GM12878 (cell line): ENCODE measurements at regions not wholly inside any gene's neighbourhood (a gene's known extent, or its start where the extent isn't known, plus 50 kb on each side); places are given as distances from the start of the nearest gene placed in this dataset.

Source experiments
- ATAC-seq: fragments of 200-7000 bp; cut with Tn5 transposase; 3 replicates; pipeline ENCODE4 v1.9.1; 2020; ENCODE audit warnings: mild to moderate bottlenecking, moderate library complexity
- BruUV-seq: library from RNA; stranded (reverse); fragments of 400-500 nt; replicated peaks from 2 replicates; lab custom pipeline; 2021; lab: Mats Ljungman, UMichigan
- CTCF ChIA-PET: fragments of 300-600 bp; sonication (Branson Sonifier 250); formaldehyde crosslinking; extraction: SDS; loops from one replicate; lab custom pipeline; 2021; ENCODE audit warnings: inconsistent platforms; lab: Yijun Ruan, JAX
- POLR2A ChIA-PET: fragments of 350-600 bp; formaldehyde crosslinking; extraction: SDS; loops from one replicate; lab custom pipeline; 2021; ENCODE audit warnings: inconsistent platforms; lab: Charles Lee
- RAD21 ChIA-PET: fragments of 300-600 bp; sonication (Branson Sonifier 250); formaldehyde crosslinking; loops from one replicate; lab custom pipeline; 2023; ENCODE audit warnings: antibody characterized with exemption; ENCODE audit not compliant: unreplicated experiment; lab: Charles Lee
- SMC1A ChIA-PET: fragments of 300-600 bp; sonication (Branson Sonifier 250); formaldehyde crosslinking; loops from one replicate; lab custom pipeline; 2023; ENCODE audit not compliant: unreplicated experiment, uncharacterized antibody; lab: Charles Lee
- DNase-seq: peaks from one replicate; pipeline ENCODE4 v3.0.0-alpha.2; 2011; ENCODE audit warnings: low read depth, low spot score
- FAIRE-seq: peaks from 3 replicates; lab custom pipeline; 2011; peaks lifted over from hg19 to GRCh38; lab: Jason Lieb, UNC
- H2AFZ ChIP-seq: 2 replicates; pipeline ENCODE4 v1.6.0; 2011; ENCODE audit warnings: low read depth, low read length, control low read depth; ENCODE audit not compliant: control insufficient read depth
- H3K27ac ChIP-seq: 2 replicates; pipeline ENCODE4 v1.5.1; 2011; ENCODE audit warnings: control low read depth; ENCODE audit not compliant: control insufficient read depth, insufficient read depth
- H3K27me3 ChIP-seq, 2 experiments: replicated peaks in 1 of 2; 2 replicates each; pipeline versions ENCODE4 v1.6.0 to v1.6.1; 2011; ENCODE audit warnings: low read length in 1 of 2; ENCODE audit not compliant: control insufficient read depth in 2 of 2, insufficient read depth in 2 of 2
- H3K36me3 ChIP-seq, 2 experiments: 2 replicates each; pipeline ENCODE4 v1.5.1; 2011; ENCODE audit warnings: low read length in 1 of 2; ENCODE audit not compliant: control insufficient read depth in 2 of 2, insufficient read depth in 2 of 2
- H3K4me1 ChIP-seq: 2 replicates; pipeline ENCODE4 v1.6.1; 2011; ENCODE audit warnings: mild to moderate bottlenecking, low read length, moderate library complexity, mixed read lengths; ENCODE audit not compliant: control insufficient read depth, insufficient read depth
- H3K4me2 ChIP-seq: 2 replicates; pipeline ENCODE4 v1.6.0; 2011; ENCODE audit warnings: control low read depth; ENCODE audit not compliant: control insufficient read depth, insufficient read depth
- H3K4me3 ChIP-seq: fragments of 200-600 bp; sonication (generic); 2 replicates; pipeline ENCODE4 v1.5.1; 2016
- H3K79me2 ChIP-seq: 2 replicates; pipeline ENCODE4 v1.6.0; 2011; ENCODE audit warnings: low read length; ENCODE audit not compliant: control insufficient read depth, insufficient read depth
- H3K9ac ChIP-seq: 2 replicates; pipeline ENCODE4 v1.8.0; 2011; ENCODE audit warnings: low read length, control low read depth, mixed read lengths; ENCODE audit not compliant: control insufficient read depth, insufficient read depth
- H3K9me3 ChIP-seq: replicated peaks from 3 replicates; pipeline ENCODE4 v1.5.1; 2011; ENCODE audit warnings: mild to moderate bottlenecking, low read length; ENCODE audit not compliant: control insufficient read depth, insufficient read depth
- H4K20me1 ChIP-seq: 2 replicates; pipeline ENCODE4 v1.6.0; 2011; ENCODE audit not compliant: control insufficient read depth, insufficient read depth
- BCL11A ChIP-seq: IDR thresholded peaks from 2 replicates; pipeline ENCODE4 v1.6.1; 2011; ENCODE audit warnings: low read depth, low read length
- BCL3 ChIP-seq: IDR thresholded peaks from 2 replicates; pipeline ENCODE4 v1.6.1; 2011; ENCODE audit warnings: borderline replicate concordance, low read depth, mild to moderate bottlenecking, moderate library complexity, low read length; ENCODE audit not compliant: insufficient read depth, poor library complexity, severe bottlenecking
- KAT2A ChIP-seq: conservative IDR thresholded peaks from 2 replicates; pipeline ENCODE4 v1.6.1; 2011; ENCODE audit warnings: low read depth, low read length; ENCODE audit not compliant: control insufficient read depth
- NFIC ChIP-seq: IDR thresholded peaks from 2 replicates; pipeline ENCODE4 v1.6.1; 2012; ENCODE audit warnings: low read depth, mild to moderate bottlenecking, inconsistent platforms, low read length, moderate library complexity
- NKRF ChIP-seq: fragments of 450-650 bp; conservative IDR thresholded peaks from 2 replicates; pipeline ENCODE4 v1.6.1; 2017; ENCODE audit warnings: mild to moderate bottlenecking, moderate library complexity
- PAX8 ChIP-seq: fragments of 450-650 bp; IDR thresholded peaks from 2 replicates; pipeline ENCODE4 v1.6.1; 2017; ENCODE audit warnings: mild to moderate bottlenecking, moderate library complexity
- POU2F2 ChIP-seq: IDR thresholded peaks from 3 replicates; pipeline ENCODE4 v1.6.1; 2011; ENCODE audit warnings: low read depth, mild to moderate bottlenecking, low read length, borderline replicate concordance
- SMC3 ChIP-seq: IDR thresholded peaks from 2 replicates; pipeline ENCODE4 v1.6.1; 2011; ENCODE audit warnings: low read length, improper control_type of control experiment, borderline replicate concordance
- SRF ChIP-seq, 2 experiments: IDR thresholded peaks; 2 replicates each; pipeline ENCODE4 v1.6.1; 2011; ENCODE audit warnings: low read depth in 2 of 2, low read length in 2 of 2, mild to moderate bottlenecking in 1 of 2, moderate library complexity in 1 of 2
- TBL1XR1 ChIP-seq: IDR thresholded peaks from 2 replicates; pipeline ENCODE4 v1.6.1; 2012; ENCODE audit warnings: low read depth, low read length, improper control_type of control experiment
- TCF12 ChIP-seq: IDR thresholded peaks from 2 replicates; pipeline ENCODE4 v1.6.1; 2011; ENCODE audit warnings: low read depth, mild to moderate bottlenecking, low read length
- WRNIP1 ChIP-seq: IDR thresholded peaks from 2 replicates; pipeline ENCODE4 v1.6.1; 2011; ENCODE audit warnings: low read depth, low read length, improper control_type of control experiment, borderline replicate concordance
- ZNF217 ChIP-seq: fragments of 450-650 bp; IDR thresholded peaks from 2 replicates; pipeline ENCODE4 v1.6.1; 2017; ENCODE audit warnings: antibody characterized with exemption, mild to moderate bottlenecking
- ZNF622 ChIP-seq: fragments of 450-650 bp; IDR thresholded peaks from 2 replicates; pipeline ENCODE4 v1.6.1; 2017; ENCODE audit warnings: mild to moderate bottlenecking, inconsistent platforms
- WGBS: methylation state at CpG from one replicate; pipeline ENCODE4 v1.1.6; 2016; ENCODE audit warnings: low lambda C conversion rate; ENCODE audit not compliant: insufficient replicate concordance, insufficient coverage; ENCODE audit errors: missing lambda C conversion rate; 5-methylcytosine and 5-hydroxymethylcytosine counted together
- in situ Hi-C: fragments of 300-500 bp; cut with MboI; formaldehyde crosslinking; loops from 9 replicates; pipeline ENCODE4 v1.14.3; 2018; ENCODE audit warnings: mixed read lengths
- intact Hi-C: fragments of 100-400 bp; cut with micrococcal nuclease; formaldehyde crosslinking; loops from one replicate; pipeline ENCODE4 v1.14.2; 2022; ENCODE audit not compliant: unreplicated experiment
- TF ChIP-seq, protein P1 (sequence below): IDR thresholded peaks from 2 replicates; pipeline ENCODE4 v1.6.1; 2012; ENCODE audit warnings: mild to moderate bottlenecking, low read depth, low read length

DNA sequence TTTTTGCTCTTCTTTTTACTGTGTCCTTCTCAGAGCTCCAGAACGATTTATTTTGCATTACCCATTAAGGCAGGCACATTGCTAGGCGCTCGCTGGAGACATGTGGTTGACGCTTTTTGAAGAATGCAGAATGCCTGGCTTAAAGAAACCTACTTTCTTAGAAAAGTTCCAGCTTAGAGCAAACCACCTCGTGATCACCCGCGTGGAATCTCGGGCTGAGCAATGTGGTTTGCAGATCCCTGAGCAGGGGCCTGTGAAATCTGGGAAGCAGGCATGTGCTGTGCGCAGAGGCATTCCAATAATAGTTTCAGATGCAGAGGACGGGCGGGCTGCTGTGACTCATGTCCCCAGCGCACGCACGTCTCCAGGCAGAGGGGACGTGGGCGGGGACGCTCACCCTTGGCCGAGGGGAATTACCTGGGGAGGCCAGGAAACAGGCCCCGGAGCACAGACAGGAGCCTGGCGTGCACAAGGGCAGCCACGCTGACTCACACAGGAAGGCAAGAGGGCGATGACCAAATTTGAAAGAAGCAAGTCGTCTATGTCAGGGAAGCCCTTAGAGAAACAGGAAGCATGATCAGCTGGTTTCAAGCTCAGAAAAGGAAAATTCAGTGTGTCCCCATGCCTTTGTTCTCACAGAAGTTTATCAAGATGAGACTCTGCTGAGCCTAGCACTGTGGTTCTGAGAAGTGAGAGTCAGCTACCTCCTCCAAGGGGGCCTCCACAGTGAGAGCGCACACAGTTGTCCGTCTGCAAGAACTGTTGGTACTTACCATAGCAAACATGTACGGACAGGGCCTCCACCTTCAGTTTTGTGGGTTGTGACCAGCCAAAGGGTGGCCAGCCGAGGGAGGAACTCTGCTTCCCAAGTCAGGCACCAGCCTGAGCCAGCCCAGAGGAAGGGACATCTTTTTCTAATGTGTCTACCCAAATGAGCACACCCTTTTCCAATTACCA lies 218.6 kb downstream of the PIK3R1 start:
- in situ Hi-C loops = no loop called here
- intact Hi-C loops = loop anchor here (1.0 kb wide), 5 partner anchors 12 to 146 kb away; no protein-coding TSS in a partner anchor
- WGBS = under 1% methylated on average over 27 of the region's 27 CpGs
- no TSS peak for BruUV-seq
- Histone ChIP-seq H3K4me3 (no peak overlapping the region), H3K79me2 (no peaks in the 10 kb centered on the region; the same call in 1 of the 2 replicates), H3K4me1 (peaks cover 58% of the 10 kb centered on the region), H3K36me3 (no peaks in the 10 kb centered on the region), H3K9me3 (peaks cover 1% of the 10 kb centered on the region; the same call in 2 of the 3 replicates), H3K4me2 (peak overlapping the region; percentile 83), H2AFZ (peak overlapping the region; percentile 81), H3K9ac (peak overlapping the region; percentile 70), H3K27me3 (no peaks in the 10 kb centered on the region), H3K27ac (peak overlapping the region; percentile 97), H4K20me1 (no peaks in the 10 kb centered on the region)
- ChIA-PET SMC1A (interaction anchor here (0.7 to 11.8 kb wide), 30 partner anchors 9 to 218 kb away, joined by 3 to 266 read pairs (median 4); partner anchors contain the start of gene PIK3R1), CTCF (interaction anchor here (0.6 to 11.5 kb wide), 15 partner anchors 10 to 392 kb away, joined by 3 to 97 read pairs (median 4); no protein-coding TSS in a partner anchor), POLR2A (interaction anchor here (0.6 to 7.4 kb wide), 12 partner anchors 8 to 147 kb away, joined by 3 to 69 read pairs (median 4); no protein-coding TSS in a partner anchor), RAD21 (interaction anchor here (0.8 to 14.5 kb wide), 28 partner anchors 10 to 574 kb away, joined by 3 to 190 read pairs (median 5); no protein-coding TSS in a partner anchor)
- ATAC-seq (peak; percentile 96), FAIRE-seq (peak; percentile 96), DNase-seq (peak; percentile 99)
- TF ChIP-seq NKRF = 0 out of 2 replicates have a peak, but pooled peaks have one; percentile 19
- TF ChIP-seq BCL11A = peak; percentile 83
- peak; percentile 65; the same call in 2 of the 3 replicates for TF ChIP-seq POU2F2
- TF ChIP-seq, protein P1, sequence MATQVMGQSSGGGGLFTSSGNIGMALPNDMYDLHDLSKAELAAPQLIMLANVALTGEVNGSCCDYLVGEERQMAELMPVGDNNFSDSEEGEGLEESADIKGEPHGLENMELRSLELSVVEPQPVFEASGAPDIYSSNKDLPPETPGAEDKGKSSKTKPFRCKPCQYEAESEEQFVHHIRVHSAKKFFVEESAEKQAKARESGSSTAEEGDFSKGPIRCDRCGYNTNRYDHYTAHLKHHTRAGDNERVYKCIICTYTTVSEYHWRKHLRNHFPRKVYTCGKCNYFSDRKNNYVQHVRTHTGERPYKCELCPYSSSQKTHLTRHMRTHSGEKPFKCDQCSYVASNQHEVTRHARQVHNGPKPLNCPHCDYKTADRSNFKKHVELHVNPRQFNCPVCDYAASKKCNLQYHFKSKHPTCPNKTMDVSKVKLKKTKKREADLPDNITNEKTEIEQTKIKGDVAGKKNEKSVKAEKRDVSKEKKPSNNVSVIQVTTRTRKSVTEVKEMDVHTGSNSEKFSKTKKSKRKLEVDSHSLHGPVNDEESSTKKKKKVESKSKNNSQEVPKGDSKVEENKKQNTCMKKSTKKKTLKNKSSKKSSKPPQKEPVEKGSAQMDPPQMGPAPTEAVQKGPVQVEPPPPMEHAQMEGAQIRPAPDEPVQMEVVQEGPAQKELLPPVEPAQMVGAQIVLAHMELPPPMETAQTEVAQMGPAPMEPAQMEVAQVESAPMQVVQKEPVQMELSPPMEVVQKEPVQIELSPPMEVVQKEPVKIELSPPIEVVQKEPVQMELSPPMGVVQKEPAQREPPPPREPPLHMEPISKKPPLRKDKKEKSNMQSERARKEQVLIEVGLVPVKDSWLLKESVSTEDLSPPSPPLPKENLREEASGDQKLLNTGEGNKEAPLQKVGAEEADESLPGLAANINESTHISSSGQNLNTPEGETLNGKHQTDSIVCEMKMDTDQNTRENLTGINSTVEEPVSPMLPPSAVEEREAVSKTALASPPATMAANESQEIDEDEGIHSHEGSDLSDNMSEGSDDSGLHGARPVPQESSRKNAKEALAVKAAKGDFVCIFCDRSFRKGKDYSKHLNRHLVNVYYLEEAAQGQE = 0 out of 2 replicates have a peak, but pooled peaks have one; percentile 38
- no peak for TF ChIP-seq WRNIP1
- no peak for TF ChIP-seq ZNF622
- TF ChIP-seq PAX8 = no peak
- TF ChIP-seq ZNF217 = no peak; the same call in 1 of the 2 replicates
- peak; percentile 83 for TF ChIP-seq TCF12
- TF ChIP-seq TBL1XR1 = peak; percentile 98
- peak; percentile 13; the same call in 1 of the 2 replicates for TF ChIP-seq SMC3
- no peak for TF ChIP-seq KAT2A
- TF ChIP-seq NFIC = peak; percentile 91
- TF ChIP-seq SRF (IDR thresholded peaks at IDR 0.05; ENCODE audit: low read depth in 2 of 2, low read length in 2 of 2) = peak; percentile 97 to 98
- TF ChIP-seq BCL3 = peak; percentile 98
